GM21529 (cell line): ENCODE measurements at regions not wholly inside any gene's neighbourhood (a gene's known extent, or its start where the extent isn't known, plus 50 kb on each side); places are given as distances from the start of the nearest gene placed in this dataset.

Experiments
- ATAC-seq: cut with Tn5 transposase; IDR thresholded peaks from one replicate; pipeline ENCODE4 v1.9.1; 2021; ENCODE audit not compliant: unreplicated experiment

DNA sequence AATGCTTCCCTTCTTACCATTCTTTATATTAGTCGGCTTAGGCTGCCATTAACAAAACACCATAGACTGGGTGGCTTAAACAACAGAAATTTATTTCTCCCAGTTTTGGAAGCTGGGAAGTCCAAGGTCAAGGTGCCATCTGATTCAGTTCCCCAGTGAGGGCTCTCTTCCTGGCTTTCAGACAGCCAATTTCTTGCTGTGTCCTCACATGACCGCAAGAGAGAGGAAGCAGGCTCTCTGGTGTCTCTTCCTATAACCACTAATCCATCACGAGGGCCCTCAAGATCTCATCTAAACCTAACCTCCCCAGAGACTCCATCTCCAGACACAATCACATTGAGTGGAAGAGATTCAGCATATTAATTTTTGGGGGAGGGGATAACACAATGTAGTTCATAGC lies 193.0 kb upstream of the SGK1 start:
- ATAC-seq, result no peak

DNA sequence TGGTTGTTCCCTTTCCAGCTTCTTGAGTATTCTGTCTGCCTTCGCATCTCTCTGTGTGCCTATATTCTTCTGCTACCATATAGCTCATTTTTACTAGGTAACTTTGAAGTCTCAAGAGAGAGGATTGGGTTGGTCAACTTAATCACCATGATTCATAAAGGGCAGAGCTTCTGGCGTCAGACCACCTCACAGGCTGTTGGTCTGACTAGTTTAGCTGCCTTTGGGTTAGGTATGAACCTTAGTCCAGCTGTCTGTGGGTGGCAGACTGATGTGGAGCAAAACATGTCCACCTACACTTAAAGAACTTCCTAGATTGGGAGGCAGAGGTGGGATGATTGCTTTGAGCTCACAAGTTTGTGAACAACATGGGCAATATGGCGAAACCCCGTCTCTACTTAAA lies 192.2 kb upstream of the SGK1 start:
- ATAC-seq, result no peak

GRCh38 chr6:134508862-134509498 lies 191.1 kb upstream of the SGK1 start:
- ATAC-seq, result no peak

DNA sequence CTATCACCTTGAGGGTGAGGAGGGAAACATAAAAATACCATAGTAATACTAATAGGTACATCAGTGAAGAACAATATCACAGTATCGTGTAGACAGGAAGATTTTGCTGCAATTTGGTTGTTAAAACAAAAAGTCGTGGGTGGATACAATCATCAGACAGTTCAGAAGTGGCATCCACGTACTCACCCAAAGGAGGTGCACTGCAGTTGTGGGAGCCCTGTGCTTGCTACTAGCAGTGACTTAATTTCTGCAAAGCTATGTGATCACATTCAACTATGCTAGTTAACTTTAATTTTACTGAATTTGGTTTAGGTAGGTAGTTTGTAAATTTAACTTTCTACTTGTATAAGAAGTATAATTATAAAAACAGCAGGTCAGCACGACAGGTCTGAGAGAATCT lies 188.2 kb upstream of the SGK1 start:
- no peak for ATAC-seq

DNA sequence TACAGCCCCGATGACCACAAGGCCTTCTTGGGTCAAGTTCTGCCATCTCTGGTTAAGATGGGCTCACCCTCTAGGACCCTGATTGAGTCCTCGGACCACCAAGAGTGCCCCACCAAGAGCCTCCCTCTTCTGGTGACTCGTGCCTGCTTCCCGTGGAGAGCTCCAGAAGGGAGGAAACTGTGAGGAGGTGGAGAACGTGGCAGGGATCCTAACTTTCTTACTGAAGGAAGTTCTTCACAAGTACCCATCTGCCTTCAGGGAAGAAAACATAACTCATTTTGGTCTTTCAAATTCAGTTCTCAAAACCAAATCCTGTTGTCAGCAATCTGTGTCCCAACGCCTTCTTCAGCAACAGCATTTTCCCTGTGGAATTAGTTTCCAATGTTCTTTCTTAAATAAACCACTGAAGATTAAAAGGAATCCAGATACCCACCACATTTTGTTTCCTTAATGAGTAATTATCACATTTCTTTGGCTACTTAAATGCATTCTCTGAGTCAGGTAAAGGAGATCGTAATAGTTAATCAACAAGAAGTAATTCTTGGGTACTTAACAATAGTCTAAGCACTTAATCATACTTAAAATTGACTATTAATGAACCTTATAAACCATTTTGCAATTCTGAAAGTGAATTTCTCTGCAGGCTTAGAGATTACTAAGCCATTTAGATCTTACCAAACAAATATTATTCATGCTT lies 185.8 kb upstream of the SGK1 start:
- no peak for ATAC-seq

- no peak for ATAC-seq
Observed at GRCh38 chr6:134502614-134503549, 185.0 kb upstream of the SGK1 start.

DNA sequence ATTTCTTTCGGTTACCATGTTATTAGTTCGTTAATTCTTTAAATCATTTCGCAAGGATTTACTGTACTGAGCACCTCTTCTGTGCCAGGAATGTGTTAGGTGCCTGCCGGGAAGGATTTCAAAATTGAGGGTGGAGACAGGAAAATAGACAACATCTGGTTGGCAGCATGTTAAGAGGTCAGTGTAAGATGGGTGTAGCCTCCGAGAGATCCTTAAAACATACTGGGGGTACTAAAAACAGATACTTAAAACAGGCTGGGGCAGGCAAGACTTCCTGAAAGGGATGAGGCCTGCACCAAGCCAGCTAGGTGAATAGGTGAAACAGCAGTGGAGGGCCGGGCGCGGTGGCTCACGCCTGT lies 178.0 kb upstream of the SGK1 start:
- ATAC-seq, result no peak

GRCh38 chr6:134495203-134495889 lies 177.4 kb upstream of the SGK1 start:
- ATAC-seq, result no peak

GRCh38 chr6:134493789-134494188 lies 175.9 kb upstream of the SGK1 start:
- no peak for ATAC-seq

DNA sequence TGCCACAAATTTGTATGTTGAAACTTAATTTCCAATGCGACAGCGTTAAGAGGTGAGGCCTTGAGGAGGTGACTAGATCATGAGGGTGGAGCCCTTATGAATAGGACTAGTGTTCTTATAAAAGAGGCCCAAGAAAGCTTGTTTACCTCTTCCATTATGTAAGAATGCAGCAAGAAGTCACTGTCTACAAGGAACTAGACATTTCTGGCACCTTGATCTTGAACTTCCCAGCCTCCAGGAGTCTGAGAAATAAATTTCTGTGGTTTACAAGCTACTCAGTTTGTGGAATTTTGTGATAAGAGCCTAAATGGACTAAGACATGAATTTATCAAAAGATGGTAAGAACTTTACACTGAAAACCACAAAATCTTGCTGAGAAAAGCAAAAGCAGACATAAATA lies 173.6 kb upstream of the SGK1 start:
- ATAC-seq, result no peak

- ATAC-seq, result no peak
Observed at GRCh38 chr6:134482593-134483270, 164.8 kb upstream of the SGK1 start.

GRCh38 chr6:134481966-134482365 lies 164.1 kb upstream of the SGK1 start:
- no peak for ATAC-seq

- ATAC-seq, result no peak
Observed at GRCh38 chr6:134480593-134480992, 162.7 kb upstream of the SGK1 start.

DNA sequence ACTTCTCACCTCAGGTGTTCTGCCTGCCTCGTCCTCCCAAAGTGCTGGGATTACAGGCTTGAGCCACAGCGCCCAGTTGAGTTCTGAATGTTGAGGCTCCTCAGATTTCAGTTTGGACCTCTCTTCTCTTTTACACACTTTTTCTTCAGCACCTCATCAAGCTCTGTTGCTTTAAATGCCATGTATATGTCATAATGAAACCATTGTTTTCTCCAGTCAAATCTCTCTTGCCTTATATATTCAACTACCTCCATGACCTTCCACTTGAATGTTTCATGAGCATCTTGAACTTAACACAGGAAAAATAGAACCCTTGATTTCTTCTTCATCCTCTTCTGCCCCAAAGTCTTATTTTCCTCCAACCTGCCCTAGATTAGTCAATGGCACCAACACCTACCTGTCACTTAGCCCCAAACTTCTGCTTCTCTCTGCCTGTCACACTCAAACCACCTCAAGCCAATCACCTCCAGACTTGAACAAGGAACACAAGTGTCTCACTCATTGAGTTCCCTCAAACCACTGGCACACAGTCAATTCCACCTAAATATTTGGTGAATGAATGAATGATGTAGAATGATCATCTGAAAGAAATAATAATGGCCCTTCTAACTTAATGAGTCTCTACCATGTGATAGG lies 161.0 kb upstream of the SGK1 start:
- no peak for ATAC-seq

DNA sequence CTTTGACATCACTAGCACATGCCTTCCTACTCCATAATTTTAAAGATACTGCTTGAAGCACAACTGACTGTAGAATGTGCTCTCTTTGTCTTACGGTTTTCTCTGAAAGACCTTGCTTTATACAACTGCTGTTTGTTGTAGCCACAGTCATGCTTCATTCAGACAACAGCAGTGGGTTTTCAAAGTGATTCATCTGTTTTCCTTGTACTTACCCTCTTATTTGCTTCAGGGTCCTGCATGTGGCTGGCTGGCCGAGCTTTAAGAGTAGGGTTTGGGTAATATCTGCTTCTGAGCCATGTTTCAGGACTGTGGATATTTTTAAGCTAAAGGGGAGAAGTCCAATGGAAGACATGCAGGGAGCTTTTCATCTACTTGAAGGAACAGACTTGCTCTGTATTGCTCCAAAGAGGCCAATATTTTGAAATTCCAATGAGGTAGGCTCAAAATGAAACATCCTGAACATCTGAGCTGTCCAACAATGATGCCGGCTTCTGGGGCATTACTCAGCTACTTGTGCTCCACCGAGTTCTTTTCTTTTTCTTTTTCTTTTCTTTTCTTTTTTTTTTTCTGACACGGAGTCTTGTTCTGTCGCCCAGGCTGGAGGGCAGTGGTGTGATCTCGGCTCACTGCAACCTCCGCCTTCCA lies 160.2 kb upstream of the SGK1 start:
- no peak for ATAC-seq

- no peak for ATAC-seq
Observed at GRCh38 chr6:134474955-134475354, 157.0 kb upstream of the SGK1 start.

GRCh38 chr6:134472661-134473060 lies 154.7 kb upstream of the SGK1 start:
- ATAC-seq, result no peak

DNA sequence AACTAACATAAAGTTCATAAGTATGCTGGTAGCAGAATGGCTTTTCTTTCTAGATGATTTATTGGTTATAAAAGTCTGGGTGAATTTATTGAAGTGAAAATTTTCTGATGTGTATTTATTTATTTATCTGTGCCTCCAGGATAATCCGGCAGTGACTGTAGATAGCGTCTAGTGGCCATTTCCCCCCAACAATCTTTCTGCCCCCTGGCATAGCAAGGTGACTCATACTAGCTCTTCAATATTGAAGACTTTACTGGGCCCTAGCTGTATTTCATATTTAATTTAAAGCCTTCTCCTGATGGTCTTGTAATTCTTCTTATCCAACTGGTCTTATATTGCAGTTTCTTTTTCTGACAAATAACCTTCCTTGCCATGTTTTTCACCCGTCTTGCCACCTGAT lies 154.1 kb upstream of the SGK1 start:
- ATAC-seq, result no peak

GRCh38 chr6:134470457-134470975 lies 152.6 kb upstream of the SGK1 start:
- ATAC-seq, result no peak
